Ramos (cell line): ENCODE measurements at regions not wholly inside any gene's neighbourhood (a gene's known extent, or its start where the extent isn't known, plus 50 kb on each side); places are given as distances from the start of the nearest gene placed in this dataset.
"Not testable (repeated sequence)": the region's sequence is repeated elsewhere in the genome, so short reads cannot be mapped to it uniquely, and the experiment has no call there.

Source experiments
- in situ Hi-C: fragments of 300-500 bp; cut with MboI; formaldehyde crosslinking; loops from one replicate; pipeline ENCODE4 v1.14.3; 2022; ENCODE audit warnings: low sequenced_read_pairs; ENCODE audit not compliant: unreplicated experiment

- in situ Hi-C loops, result no loop called here
Measured at GRCh38 chrX:74090049-74090448, 213.9 kb upstream of the ZCCHC13 start.

GRCh38 chrX:74085642-74086236, 218.2 kb upstream of the ZCCHC13 start:
- in situ Hi-C loops, result no loop called here

GRCh38 chrX:74080165-74080564, 223.8 kb upstream of the ZCCHC13 start:
- in situ Hi-C loops, result no loop called here

- in situ Hi-C loops, result no loop called here
Measured at GRCh38 chrX:74065831-74066390, 213.4 kb upstream of the XIST start.

GRCh38 chrX:74063426-74064155, 211.1 kb upstream of the XIST start:
- in situ Hi-C loops, result no loop called here

GRCh38 chrX:74061879-74062278, 209.4 kb upstream of the XIST start:
- in situ Hi-C loops, result no loop called here

- in situ Hi-C loops, result no loop called here
Measured at GRCh38 chrX:74049126-74049525, 196.6 kb upstream of the XIST start.

GRCh38 chrX:74034066-74034465, 181.6 kb upstream of the XIST start:
- in situ Hi-C loops, result not testable (repeated sequence)

- in situ Hi-C loops, result not testable (repeated sequence)
Measured at GRCh38 chrX:74031527-74031926, 179.0 kb upstream of the XIST start.

- in situ Hi-C loops, result not testable (repeated sequence)
Measured at GRCh38 chrX:74030766-74031165, 178.3 kb upstream of the XIST start.

GRCh38 chrX:74025145-74025544, 172.6 kb upstream of the XIST start:
- in situ Hi-C loops, result not testable (repeated sequence)

- in situ Hi-C loops, result no loop called here
Measured at GRCh38 chrX:74023203-74023602, 170.7 kb upstream of the XIST start.

GRCh38 chrX:74018253-74018652, 165.7 kb upstream of the XIST start:
- in situ Hi-C loops, result loop anchor here (10.0 kb wide), 1 partner anchor 163 kb away; the partner anchor contains the start of gene XIST

- in situ Hi-C loops, result loop anchor here (10.0 kb wide), 1 partner anchor 161 kb away; the partner anchor contains the start of gene XIST
Measured at GRCh38 chrX:74015379-74016019, 163.0 kb upstream of the XIST start.

GRCh38 chrX:74009041-74009440, 156.5 kb upstream of the XIST start:
- in situ Hi-C loops, result no loop called here

GRCh38 chrX:73992019-73992418, 139.5 kb upstream of the XIST start:
- in situ Hi-C loops, result no loop called here

- in situ Hi-C loops, result no loop called here
Measured at GRCh38 chrX:73987166-73987565, 134.7 kb upstream of the XIST start.

- in situ Hi-C loops, result no loop called here
Measured at GRCh38 chrX:73979551-73980131, 127.1 kb upstream of the XIST start.

GRCh38 chrX:73977542-73978169, 125.1 kb upstream of the XIST start:
- in situ Hi-C loops, result no loop called here

GRCh38 chrX:73967461-73967860, 114.9 kb upstream of the XIST start:
- in situ Hi-C loops, result not testable (repeated sequence)
